ENCODE measurements at regions not wholly inside any gene's neighbourhood (a gene's known extent, or its start where the extent isn't known, plus 50 kb on each side); places are given as distances from the start of the nearest gene placed in this dataset.

- TF ChIP-seq ZNF664 (tag by site-specific recombination; IDR thresholded peaks at IDR 0.05) (no peak), ZNF596 (tag by site-specific recombination; IDR thresholded peaks at IDR 0.05) (no peak), ZNF670 (tag by site-specific recombination; IDR thresholded peaks at IDR 0.05; ENCODE audit: low read depth) (no peak), SETDB1 (IDR thresholded peaks at IDR 0.05; ENCODE audit: insufficient read length, low read length) (no peak), ZBTB20 (tag by site-specific recombination; IDR thresholded peaks at IDR 0.05) (no peak), ZNF404 (tag by site-specific recombination; IDR thresholded peaks at IDR 0.05) (no peak), ZNF626 (tag by site-specific recombination; IDR thresholded peaks at IDR 0.05) (no peak), ZNF174 (tag by site-specific recombination; IDR thresholded peaks at IDR 0.05) (no peak), ZNF398 (tag by site-specific recombination; IDR thresholded peaks at IDR 0.05) (no peak)
Observed at GRCh38 chr11:111179184-111179910, 66.2 kb upstream of the POU2AF2 start (continued).

GRCh38 chr11:111177037-111177871 is 68.3 kb upstream of the POU2AF2 start:
- CTCF ChIA-PET: no interaction called here
- no peaks in the 10 kb centered on the region for H3K36me3 ChIP-seq (ENCODE audit: control insufficient read depth in 2 of 2, insufficient read depth in 1 of 2, low read length in 2 of 2)
- H3K4me1 ChIP-seq (ENCODE audit: control insufficient read depth, insufficient read depth, low read length): no peaks in the 10 kb centered on the region
- TF ChIP-seq ZNF513 (tag by site-specific recombination; IDR thresholded peaks at IDR 0.05): no peak
- no peak for TF ChIP-seq ZNF366 (tag by site-specific recombination; conservative IDR thresholded peaks at IDR 0.05)
- no peak for TF ChIP-seq ZNF530 (tag by site-specific recombination; IDR thresholded peaks at IDR 0.05; ENCODE audit: low read depth)
- TF ChIP-seq SP7 (tag by site-specific recombination; IDR thresholded peaks at IDR 0.05): no peak
- no peak for TF ChIP-seq ZNF658 (tag by site-specific recombination; IDR thresholded peaks at IDR 0.05)
- POLR2A ChIA-PET: no interaction called here
- no peak overlapping the region for H3K4me3 ChIP-seq (ENCODE audit: low read depth, low read length)
- no peak overlapping the region for H3K27ac ChIP-seq (ENCODE audit: extremely low read depth, low read depth, low read length)
- H3K9me3 ChIP-seq (ENCODE audit: control insufficient read depth, insufficient read depth, low read depth, low read length): no peaks in the 10 kb centered on the region

GRCh38 chr11:111176603-111177002 is 68.9 kb upstream of the POU2AF2 start:
- Histone ChIP-seq H3K27ac (ENCODE audit: extremely low read depth, low read depth, low read length) (no peak overlapping the region), H3K36me3 (ENCODE audit: control insufficient read depth in 2 of 2, insufficient read depth in 1 of 2, low read length in 2 of 2) (no peaks in the 10 kb centered on the region), H3K4me1 (ENCODE audit: control insufficient read depth, insufficient read depth, low read length) (no peaks in the 10 kb centered on the region), H3K4me3 (ENCODE audit: low read depth, low read length) (no peak overlapping the region), H3K9me3 (ENCODE audit: control insufficient read depth, insufficient read depth, low read depth, low read length) (no peaks in the 10 kb centered on the region)
- TF ChIP-seq ZNF544 (tag by site-specific recombination; IDR thresholded peaks at IDR 0.05): no peak
- no peak for TF ChIP-seq GLIS2 (tag by site-specific recombination; IDR thresholded peaks at IDR 0.05)
- no peak for TF ChIP-seq GFI1B (tag by site-specific recombination; IDR thresholded peaks at IDR 0.05)
- no peak for TF ChIP-seq ZNF280D (tag by site-specific recombination; IDR thresholded peaks at IDR 0.05)
- TF ChIP-seq ZNF513 (tag by site-specific recombination; IDR thresholded peaks at IDR 0.05): no peak
- ChIA-PET CTCF (no interaction called here), POLR2A (no interaction called here)
